GM10266 (cell line): ENCODE measurements at regions not wholly inside any gene's neighbourhood (a gene's known extent, or its start where the extent isn't known, plus 50 kb on each side); places are given as distances from the start of the nearest gene placed in this dataset.

Source experiments
- DNase-seq: peaks from one replicate; pipeline ENCODE4 v3.0.0; 2012; ENCODE audit errors: extremely low spot score
- TF ChIP-seq, protein P1 (sequence below): IDR thresholded peaks from 2 replicates; pipeline ENCODE4 v1.5.1; 2012; ENCODE audit warnings: mild to moderate bottlenecking, low read depth; ENCODE audit not compliant: control insufficient read depth, insufficient read depth; ENCODE audit errors: missing control alignments

DNA sequence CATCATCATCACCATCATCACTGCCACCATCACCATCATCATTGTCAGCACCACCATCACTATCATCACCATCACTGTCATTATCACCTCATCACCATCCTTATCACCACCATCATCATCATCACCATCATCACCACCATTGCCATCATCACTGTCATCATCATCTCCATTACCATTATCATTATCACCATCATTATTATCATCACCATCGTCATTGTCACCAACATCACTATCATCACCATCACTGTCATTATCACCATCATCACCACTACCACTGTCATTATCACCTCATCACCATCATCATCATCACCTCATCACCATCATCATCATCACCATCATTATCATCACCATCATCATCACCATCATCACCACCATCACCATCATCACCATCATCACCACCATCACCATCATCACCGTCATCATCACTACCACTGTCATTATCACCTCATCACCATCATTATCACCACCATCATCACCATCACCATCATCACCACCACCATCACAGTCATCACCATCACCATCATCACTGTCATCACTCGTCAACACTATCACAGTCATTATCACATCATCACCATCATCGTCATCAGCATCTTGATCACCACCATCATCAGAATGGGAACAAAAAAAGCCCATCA is 191.1 kb downstream of the TTLL2 start:
- TF ChIP-seq, protein P1, sequence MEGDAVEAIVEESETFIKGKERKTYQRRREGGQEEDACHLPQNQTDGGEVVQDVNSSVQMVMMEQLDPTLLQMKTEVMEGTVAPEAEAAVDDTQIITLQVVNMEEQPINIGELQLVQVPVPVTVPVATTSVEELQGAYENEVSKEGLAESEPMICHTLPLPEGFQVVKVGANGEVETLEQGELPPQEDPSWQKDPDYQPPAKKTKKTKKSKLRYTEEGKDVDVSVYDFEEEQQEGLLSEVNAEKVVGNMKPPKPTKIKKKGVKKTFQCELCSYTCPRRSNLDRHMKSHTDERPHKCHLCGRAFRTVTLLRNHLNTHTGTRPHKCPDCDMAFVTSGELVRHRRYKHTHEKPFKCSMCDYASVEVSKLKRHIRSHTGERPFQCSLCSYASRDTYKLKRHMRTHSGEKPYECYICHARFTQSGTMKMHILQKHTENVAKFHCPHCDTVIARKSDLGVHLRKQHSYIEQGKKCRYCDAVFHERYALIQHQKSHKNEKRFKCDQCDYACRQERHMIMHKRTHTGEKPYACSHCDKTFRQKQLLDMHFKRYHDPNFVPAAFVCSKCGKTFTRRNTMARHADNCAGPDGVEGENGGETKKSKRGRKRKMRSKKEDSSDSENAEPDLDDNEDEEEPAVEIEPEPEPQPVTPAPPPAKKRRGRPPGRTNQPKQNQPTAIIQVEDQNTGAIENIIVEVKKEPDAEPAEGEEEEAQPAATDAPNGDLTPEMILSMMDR: no peak

DNA sequence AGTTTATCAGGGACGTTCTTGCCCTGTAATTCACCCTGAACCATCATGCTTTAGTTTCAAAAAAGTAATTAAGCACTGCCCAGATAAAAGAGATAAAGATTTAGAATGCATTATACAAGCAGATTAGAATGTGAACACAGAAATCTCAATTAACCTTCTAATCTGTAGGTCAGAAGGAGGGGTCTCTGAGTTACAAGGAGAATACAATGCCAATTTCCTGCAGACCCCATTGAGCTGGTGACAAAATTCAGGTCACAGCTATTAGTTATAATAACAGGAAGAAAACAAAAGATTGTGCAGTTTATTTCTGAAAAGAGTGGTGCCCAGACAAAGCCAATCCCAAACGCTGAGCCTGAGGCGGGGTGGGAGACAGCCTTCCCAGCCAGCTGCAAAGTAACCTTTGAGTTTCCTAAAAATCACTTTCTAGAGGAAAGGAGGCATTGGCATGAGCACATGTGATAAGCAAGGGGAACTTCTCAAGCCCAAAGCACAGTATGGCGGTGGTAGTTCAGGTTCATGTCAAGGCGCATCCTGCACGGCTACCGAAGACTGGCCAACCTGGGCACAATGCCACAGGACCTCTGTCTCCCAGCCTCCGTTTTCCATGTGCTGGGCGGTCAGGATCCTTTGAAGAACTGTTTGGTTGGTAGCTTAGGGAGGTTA is 192.5 kb downstream of the TTLL2 start:
- no peak for DNase-seq
- TF ChIP-seq, protein P1: no peak

More for the DNA sequence above, 191.1 kb downstream of the TTLL2 start:
- DNase-seq: no peak

DNA sequence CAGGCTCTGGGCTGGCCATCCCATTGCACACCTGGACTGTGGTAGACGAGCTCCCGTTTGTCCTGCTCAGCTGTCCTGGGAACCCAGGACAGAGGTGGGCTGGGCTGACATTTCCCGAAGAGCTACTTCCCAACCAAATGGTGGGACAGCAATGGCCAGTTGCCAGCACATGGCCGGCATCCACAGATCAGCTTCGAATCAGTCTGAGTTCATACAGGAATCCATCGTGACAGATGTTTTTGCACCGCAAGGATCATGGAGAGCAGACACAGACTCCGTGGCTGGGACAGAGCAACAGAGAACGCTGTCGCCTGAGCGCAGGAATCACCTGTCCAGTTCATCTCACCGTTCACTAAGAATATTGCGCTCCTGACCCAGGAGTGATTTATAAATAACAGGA is 198.5 kb downstream of the TTLL2 start:
- TF ChIP-seq, protein P1: no peak
- no peak for DNase-seq

DNA sequence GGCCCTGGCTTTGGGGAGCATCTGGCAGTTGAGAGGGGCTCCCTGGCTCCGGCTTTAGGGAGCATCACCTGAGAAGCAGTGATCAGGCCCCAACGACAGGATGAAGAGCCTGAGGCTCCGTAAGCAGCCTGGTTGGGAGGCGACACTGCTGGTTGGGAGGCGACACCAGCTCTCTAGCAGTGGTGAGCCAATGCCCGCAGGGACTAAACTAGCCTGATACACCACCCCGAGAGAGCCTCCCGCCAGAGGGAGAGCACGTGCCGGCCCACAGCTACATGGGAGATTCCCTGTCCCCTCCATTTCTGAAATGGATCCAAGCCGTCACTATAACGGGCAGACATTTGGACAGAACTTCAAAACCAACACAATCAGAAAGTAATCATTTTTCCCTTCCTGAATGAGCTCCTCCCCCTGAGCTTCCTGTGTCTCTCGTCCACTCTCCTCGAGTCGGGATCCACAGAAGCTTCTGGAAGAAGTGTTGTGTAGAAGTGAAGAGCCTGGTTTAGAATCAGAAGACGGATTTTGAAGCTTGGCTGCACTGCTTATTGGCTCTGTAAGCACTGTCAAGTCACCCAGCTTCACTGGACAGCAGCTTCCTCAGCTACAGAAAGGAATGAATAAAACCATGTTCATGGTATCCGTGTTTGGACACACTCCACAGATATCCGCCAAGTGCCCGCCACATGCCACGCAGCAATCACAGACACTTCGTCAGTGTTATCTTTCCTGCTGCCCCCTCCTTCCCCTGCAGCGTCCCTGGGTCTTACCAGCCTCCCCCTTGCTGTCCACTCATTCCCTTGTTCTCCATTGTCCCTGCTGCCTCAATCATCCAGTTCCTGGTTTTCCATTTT is 199.6 kb downstream of the TTLL2 start:
- no peak for DNase-seq
- TF ChIP-seq, protein P1: no peak

DNA sequence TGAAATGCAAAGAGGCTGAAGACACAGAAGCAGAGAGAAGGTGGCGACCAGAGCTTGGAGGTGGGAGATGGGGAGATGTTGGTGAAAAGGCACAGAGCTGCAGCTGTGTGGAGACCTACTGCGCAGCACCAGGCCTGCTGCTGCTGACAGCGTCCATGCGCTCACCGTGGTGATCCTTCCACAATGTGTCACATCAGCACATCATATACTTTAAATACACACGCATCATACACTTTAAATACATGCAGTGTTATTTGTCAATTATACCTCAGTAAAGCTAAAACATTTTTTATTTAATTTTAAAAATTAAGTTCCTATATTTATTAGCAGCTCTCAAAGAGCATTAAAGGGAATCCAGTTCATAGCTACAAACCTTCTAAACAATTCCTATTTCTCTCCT is 200.9 kb downstream of the TTLL2 start:
- TF ChIP-seq, protein P1: no peak
- DNase-seq: no peak

DNA sequence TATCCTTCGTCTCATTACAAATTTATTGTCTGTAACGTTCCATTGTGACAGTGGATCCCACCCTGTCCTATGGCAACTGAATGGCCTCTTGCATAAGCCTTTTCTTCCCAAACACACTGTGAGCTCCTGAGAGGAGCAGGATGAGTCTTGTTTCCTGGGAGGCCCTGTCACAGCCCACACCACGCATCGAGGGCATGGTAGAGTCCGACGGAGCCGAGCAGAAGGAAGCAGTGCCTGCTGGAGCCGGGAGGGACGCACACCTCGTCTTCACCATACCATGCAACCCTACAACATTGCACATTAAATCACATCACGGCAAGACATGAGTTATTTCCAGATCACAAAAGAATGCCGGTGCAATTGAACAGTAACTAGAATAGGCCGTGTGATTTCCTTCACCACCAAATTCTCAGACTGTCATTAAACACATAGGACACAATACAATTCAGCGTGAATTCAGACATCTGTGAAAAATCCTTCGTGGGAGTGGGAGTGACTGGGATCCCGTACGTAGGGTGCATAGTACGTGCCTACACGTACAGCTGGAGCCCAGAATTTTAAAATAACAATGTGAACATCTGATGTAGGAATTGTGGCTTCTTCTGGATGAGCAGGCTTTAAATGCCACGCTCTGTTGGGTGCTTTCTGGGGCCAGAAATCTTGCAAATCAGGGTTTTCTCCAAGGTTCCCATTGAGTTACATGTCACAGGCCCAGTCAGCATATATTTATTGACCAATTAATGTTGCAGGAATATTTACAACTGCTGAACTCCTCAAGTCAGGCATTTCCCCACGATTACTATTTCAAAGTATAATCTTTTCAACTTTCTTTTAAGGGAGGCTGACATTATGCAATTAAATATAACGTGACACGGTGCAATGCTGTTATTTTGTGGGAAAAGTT is 201.8 kb downstream of the TTLL2 start:
- no peak for DNase-seq
- TF ChIP-seq, protein P1: no peak
